Activated T-helper 17 cell treated with anti-CD3 and anti-CD28 coated beads, Interleukin-2, amount 50 U/mL, for 72 hours (primary cell): ENCODE measurements at regions not wholly inside any gene's neighbourhood (a gene's known extent, or its start where the extent isn't known, plus 50 kb on each side); places are given as distances from the start of the nearest gene placed in this dataset.
"Not testable (repeated sequence)": the region's sequence is repeated elsewhere in the genome, so short reads cannot be mapped to it uniquely, and the experiment has no call there.

Experiments
- ATAC-seq: fragments of 150-1000 bp; cut with Tn5 transposase; replicated peaks from 2 replicates; pipeline ENCODE4 v1.10.0; 2021; ENCODE audit warnings: mild to moderate bottlenecking, moderate library complexity
- H3K27ac Mint-ChIP-seq: one replicate; pipeline ENCODE4 v1.8.0; 2022; ENCODE audit warnings: mixed read lengths
- H3K27me3 Mint-ChIP-seq: one replicate; pipeline ENCODE4 v1.8.0; 2022; ENCODE audit warnings: mixed read lengths
- H3K36me3 Mint-ChIP-seq: one replicate; pipeline ENCODE4 v1.8.0; 2022; ENCODE audit warnings: low read depth, mild to moderate bottlenecking, mixed read lengths
- H3K4me1 Mint-ChIP-seq: one replicate; pipeline ENCODE4 v1.8.0; 2022; ENCODE audit warnings: mixed read lengths
- H3K4me3 Mint-ChIP-seq: one replicate; pipeline ENCODE4 v1.8.0; 2022; ENCODE audit warnings: mild to moderate bottlenecking, mixed read lengths
- H3K9me3 Mint-ChIP-seq: one replicate; pipeline ENCODE4 v1.8.0; 2022; ENCODE audit warnings: mixed read lengths

DNA sequence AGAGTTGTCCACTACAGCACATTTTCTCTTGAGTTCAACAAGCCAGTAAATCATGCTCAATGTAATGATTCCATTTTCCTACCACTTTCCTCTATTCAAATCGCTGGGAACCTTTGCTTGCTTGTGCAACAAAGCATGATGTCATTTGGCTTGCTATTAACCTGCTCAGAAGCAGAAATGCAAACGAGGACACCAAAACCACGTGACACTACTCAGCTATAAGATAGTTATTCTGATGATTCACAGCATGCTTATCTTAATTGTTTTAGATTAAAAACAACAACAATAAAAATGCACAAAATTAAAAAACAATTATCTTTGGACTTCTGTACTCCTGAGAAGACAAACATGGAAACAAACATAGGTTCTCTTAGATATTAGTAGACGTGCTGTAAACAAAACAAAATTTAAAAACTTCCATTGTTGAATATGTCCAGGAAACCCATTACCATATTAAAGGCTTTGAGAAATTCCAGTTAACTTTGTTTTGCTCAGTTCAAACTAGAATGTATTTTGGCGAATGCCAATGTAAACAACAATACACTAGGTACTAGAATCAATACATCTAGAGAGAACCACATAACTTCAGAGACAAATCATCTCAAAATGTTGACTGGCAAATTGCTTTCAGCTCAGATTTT lies 77.5 kb upstream of the KRAS start:
- H3K36me3 Mint-ChIP-seq = no peaks in the 10 kb centered on the region

DNA sequence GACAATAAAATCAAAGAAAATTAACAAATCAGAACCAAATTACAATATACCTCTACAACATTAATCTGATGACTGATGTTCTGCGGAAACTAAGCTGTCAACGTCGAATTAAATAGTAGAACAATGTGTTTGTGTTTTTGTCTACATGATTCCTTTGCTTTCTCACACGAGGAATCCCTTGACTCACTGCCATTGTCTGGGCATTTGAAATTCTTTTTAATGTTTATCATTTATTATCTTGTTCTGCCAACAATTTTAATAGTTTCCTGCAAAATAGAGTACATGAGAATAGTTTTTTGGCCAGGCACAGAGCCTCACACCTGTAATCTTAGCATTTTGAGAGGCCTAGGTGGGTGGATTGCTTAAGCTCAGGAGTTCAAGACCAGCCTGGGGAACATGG lies 76.6 kb upstream of the KRAS start:
- no peaks in the 10 kb centered on the region for H3K27me3 Mint-ChIP-seq
- no peak overlapping the region for H3K27ac Mint-ChIP-seq
- no peak overlapping the region for H3K4me3 Mint-ChIP-seq
- H3K36me3 Mint-ChIP-seq = no peaks in the 10 kb centered on the region
- H3K9me3 Mint-ChIP-seq = no peaks in the 10 kb centered on the region
- no peak for ATAC-seq
- H3K4me1 Mint-ChIP-seq = peaks cover 16% of the 10 kb centered on the region

More for the DNA sequence above, 77.5 kb upstream of the KRAS start:
- no peak overlapping the region for H3K4me3 Mint-ChIP-seq
- no peak for ATAC-seq
- no peaks in the 10 kb centered on the region for H3K27me3 Mint-ChIP-seq
- no peaks in the 10 kb centered on the region for H3K9me3 Mint-ChIP-seq
- no peak overlapping the region for H3K27ac Mint-ChIP-seq
- peaks cover 9% of the 10 kb centered on the region for H3K4me1 Mint-ChIP-seq

DNA sequence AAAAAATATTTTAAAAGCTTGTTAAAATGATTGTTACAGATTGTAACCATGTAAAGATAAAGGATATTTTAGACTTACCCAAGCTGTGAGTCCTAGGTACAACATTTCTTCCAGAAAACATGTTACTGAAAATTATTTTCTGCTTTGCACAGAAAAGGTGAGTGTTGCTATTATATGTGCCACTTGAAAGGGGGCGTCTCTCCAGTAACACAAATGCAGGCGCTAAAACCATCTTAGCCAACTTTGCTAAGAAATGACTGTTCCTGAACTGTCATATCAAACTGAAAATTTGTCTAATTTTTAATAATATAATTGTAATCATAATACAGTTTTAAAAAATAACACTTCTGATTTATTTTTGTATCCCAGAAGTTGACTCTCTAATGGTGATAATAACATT lies 75.6 kb upstream of the KRAS start:
- no peaks in the 10 kb centered on the region for H3K36me3 Mint-ChIP-seq
- no peak for ATAC-seq
- no peaks in the 10 kb centered on the region for H3K27me3 Mint-ChIP-seq
- no peak overlapping the region for H3K27ac Mint-ChIP-seq
- no peaks in the 10 kb centered on the region for H3K9me3 Mint-ChIP-seq
- no peak overlapping the region for H3K4me3 Mint-ChIP-seq
- H3K4me1 Mint-ChIP-seq = peaks cover 17% of the 10 kb centered on the region

DNA sequence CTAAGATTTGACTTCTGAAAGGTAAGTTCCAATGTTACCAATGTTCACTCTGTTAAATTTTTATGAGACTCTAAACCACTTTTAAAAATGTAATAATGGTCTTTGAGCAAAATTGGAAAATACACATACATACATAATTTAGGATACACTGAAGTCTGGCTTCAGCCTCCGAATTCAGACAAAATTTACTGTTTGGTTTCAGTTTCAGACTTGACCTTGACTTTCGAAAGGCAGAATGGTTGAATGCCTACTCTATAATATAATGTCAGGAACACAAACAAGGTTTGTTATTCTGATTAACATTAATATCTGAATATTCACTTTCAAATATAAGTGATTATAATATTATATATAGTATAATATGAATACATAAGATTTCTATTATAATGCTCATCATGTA lies 74.1 kb upstream of the KRAS start:
- H3K36me3 Mint-ChIP-seq = no peaks in the 10 kb centered on the region
- H3K9me3 Mint-ChIP-seq = no peaks in the 10 kb centered on the region
- H3K27me3 Mint-ChIP-seq = no peaks in the 10 kb centered on the region
- no peak for ATAC-seq
- H3K4me1 Mint-ChIP-seq = peaks cover 26% of the 10 kb centered on the region
- H3K4me3 Mint-ChIP-seq = no peak overlapping the region
- no peak overlapping the region for H3K27ac Mint-ChIP-seq

DNA sequence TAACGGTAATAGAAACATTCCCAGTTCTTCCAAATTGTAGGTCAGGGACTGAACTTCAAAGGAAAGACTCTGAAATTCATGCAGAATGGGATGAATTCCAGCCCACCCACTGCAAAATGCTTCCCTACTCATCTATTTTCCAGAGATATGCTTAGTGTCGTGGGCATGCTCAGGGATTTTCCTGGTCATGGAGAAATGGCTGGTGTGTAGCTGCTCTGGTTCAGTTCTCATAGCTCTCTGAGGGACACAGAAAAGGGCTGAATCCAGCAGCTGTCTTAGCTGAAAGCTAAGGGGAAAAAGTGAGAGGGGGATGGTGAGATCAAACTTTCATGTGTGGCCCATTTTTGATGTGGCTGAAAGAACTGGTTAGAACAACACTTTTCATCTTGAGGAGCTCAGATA lies 72.9 kb upstream of the KRAS start:
- Mint-ChIP-seq H3K4me1 (peaks cover 26% of the 10 kb centered on the region), H3K27me3 (no peaks in the 10 kb centered on the region), H3K27ac (no peak overlapping the region), H3K36me3 (no peaks in the 10 kb centered on the region), H3K4me3 (peak overlapping the region; percentile 60), H3K9me3 (no peaks in the 10 kb centered on the region)
- no peak for ATAC-seq

DNA sequence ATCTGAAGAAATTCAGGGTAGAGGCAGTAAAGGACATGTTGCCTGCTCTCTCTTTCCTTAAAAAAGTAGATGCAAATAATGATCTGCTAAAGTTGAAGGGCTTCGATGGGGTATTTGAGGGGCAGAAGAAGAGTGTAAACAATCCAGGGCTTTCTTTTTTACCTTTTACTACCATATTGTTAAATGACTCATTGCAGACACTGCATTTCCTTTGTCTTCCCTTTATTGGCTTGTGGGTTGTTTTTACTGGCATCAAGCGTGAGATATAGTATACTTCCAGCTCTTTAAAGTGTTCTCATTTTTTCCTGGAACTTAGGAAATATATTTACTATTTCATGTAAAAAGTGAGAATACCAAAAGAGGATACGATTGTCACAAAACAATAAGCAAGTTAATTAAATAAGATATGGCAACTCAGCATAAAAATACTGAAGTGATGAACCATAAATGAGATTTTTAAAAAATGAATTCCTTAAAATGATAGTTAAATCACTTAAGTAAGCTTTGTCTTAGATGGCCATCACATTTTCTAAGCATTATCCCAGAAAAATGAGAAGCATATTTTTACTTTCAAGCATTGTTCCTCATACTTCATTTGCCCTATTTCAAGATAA lies 72.3 kb upstream of the KRAS start:
- Mint-ChIP-seq H3K4me3 (peak overlapping the region; percentile 60), H3K27me3 (no peaks in the 10 kb centered on the region), H3K27ac (peak overlapping the region; percentile 23), H3K36me3 (no peaks in the 10 kb centered on the region), H3K9me3 (no peaks in the 10 kb centered on the region), H3K4me1 (peaks cover 26% of the 10 kb centered on the region)
- peak; percentile 20 for ATAC-seq

DNA sequence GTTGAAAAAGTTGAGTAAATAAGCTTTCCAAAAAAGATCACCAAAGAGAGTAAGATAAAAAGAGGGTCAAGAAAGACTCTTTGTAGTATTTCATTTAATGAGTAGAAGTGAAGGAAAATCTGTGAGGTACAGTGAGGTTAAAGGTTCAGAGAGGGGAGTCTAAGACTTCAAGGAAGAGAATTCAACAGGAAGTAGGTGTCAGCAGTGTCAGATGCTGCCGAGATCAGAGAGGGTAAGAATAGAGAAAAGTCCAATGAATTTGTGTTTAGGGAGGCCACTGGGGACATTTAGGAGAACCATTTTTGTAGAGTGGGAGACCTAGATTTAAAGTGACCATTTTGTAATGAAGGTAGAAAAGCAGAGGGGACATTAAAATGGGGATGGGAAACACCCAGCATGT lies 71.6 kb upstream of the KRAS start:
- H3K27ac Mint-ChIP-seq = peak overlapping the region; percentile 23
- H3K9me3 Mint-ChIP-seq = no peaks in the 10 kb centered on the region
- no peaks in the 10 kb centered on the region for H3K27me3 Mint-ChIP-seq
- H3K4me1 Mint-ChIP-seq = peaks cover 26% of the 10 kb centered on the region
- no peaks in the 10 kb centered on the region for H3K36me3 Mint-ChIP-seq
- peak overlapping the region; percentile 60 for H3K4me3 Mint-ChIP-seq
- ATAC-seq = no peak

DNA sequence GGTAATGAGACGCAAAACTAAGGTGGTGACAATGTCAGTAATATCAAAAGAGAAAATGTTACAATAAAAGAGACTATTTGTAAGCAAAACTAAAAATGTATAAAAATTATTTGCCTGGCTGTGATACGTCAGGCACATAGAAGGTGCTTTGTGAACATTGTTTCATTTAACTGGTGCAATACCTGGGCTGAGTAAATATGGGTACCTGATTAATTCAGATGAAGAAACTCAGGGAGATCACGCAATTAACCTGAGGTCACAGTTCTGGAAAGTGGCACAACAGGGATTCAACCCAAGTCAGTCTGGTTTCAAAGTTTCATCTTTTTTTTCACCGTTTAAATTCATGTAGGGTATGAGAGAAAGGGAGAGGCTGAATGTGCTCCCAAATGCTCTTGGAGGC lies 71.0 kb upstream of the KRAS start:
- H3K4me3 Mint-ChIP-seq = peak overlapping the region; percentile 60
- H3K4me1 Mint-ChIP-seq = peaks cover 26% of the 10 kb centered on the region
- H3K27me3 Mint-ChIP-seq = no peaks in the 10 kb centered on the region
- H3K27ac Mint-ChIP-seq = peak overlapping the region; percentile 23
- H3K9me3 Mint-ChIP-seq = no peaks in the 10 kb centered on the region
- H3K36me3 Mint-ChIP-seq = no peaks in the 10 kb centered on the region
- no peak for ATAC-seq

DNA sequence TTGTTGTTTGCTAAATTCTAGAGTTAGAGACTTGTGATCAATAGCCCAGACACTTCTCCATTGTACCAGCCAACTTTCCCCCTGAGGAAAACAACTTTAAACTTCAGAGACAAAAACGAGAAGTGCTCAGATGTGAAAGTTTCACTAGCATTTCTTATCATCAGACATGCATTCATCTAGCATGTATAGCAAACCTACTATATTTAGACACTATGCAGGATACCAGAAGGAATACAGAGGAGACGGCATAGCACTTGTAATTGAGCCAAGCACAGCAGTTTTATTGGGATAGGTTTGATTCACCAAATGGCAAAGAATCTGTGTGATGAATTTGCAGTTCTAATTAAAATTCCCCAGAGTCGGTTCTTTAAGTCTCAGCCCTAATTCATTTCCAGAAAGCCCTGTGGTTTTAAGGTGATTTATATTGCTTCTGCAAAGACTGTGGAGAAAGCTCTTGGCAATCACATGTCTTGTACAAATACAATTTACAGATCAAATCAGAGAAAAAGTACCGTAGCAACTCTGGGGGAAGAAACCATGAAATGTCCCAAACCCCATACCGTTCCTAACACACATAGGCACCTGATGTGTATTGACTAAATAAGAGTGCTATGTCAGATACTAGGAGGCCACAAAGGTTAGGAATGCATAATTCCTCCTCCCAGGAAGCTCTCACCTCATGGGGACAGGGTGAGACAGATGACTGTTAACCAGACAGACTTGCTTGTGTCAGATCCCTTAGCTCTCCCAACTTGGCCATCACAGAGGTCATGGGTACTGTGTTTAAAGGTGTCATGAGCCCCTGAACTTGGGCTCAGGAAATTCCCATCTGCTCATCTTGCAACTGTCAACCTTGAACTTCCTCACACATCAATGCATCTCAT lies 69.6 kb upstream of the KRAS start:
- H3K4me1 Mint-ChIP-seq = peaks cover 26% of the 10 kb centered on the region
- no peaks in the 10 kb centered on the region for H3K27me3 Mint-ChIP-seq
- ATAC-seq = peak; percentile 79
- H3K4me3 Mint-ChIP-seq = peak overlapping the region; percentile 4
- H3K9me3 Mint-ChIP-seq = no peaks in the 10 kb centered on the region
- H3K27ac Mint-ChIP-seq = no peak overlapping the region
- H3K36me3 Mint-ChIP-seq = no peaks in the 10 kb centered on the region

DNA sequence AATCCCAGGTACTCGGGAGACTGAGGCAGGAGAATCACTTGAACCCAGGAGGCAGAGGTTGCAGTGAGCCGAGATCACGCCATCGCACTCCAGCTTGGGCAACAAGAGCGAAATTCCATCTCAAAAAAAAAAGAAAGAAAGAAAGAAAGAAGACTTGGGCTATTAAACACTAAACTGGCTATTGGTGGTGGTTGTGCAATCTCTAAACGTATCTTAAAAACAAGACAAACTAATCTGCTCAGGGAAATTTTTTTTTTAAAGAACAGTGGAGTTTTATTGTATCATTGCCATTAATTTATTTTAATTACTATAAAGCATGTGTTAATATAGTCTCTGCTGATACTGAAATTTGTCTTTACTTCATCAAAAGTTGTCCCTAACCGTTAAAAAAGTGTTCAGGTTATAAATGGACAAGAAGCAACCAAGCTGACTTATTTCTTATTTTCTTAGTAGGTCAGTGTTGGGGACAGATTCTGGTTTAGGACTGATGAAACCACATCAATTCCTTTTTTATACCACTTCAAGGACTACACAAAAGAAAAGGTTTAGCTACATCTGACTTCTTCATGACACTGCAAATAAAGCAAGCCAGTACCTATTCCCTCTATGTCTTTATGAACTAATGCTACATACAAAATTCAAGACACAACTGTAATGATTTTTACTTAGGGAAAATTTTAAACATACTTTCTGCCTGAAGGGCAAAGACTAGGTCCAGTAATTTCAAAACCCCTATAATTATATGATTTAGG lies 68.7 kb upstream of the KRAS start:
- H3K36me3 Mint-ChIP-seq = no peaks in the 10 kb centered on the region
- peaks cover 26% of the 10 kb centered on the region for H3K4me1 Mint-ChIP-seq
- ATAC-seq = no peak
- no peak overlapping the region for H3K27ac Mint-ChIP-seq
- no peak overlapping the region for H3K4me3 Mint-ChIP-seq
- no peaks in the 10 kb centered on the region for H3K9me3 Mint-ChIP-seq
- no peaks in the 10 kb centered on the region for H3K27me3 Mint-ChIP-seq

DNA sequence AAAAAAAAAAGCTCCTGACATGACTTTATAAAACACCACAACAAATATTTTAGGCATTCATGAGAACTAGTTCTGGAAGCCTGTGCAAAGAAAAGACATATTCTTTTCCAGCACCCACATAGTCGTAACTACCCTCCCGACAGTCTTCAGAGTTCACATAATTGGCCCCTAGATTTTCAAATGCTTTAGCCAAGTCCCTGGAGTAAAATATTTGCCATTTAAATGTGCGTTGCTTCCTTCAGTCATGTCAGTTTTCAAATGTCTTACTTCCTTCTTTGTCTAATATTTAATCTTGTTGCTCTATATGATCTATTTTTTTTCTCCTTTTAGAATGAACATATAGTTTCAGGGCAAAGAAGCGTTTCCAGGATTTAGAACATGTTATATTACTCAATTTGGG lies 66.8 kb upstream of the KRAS start:
- H3K27me3 Mint-ChIP-seq = no peaks in the 10 kb centered on the region
- H3K4me1 Mint-ChIP-seq = peaks cover 15% of the 10 kb centered on the region
- ATAC-seq = no peak
- H3K4me3 Mint-ChIP-seq = no peak overlapping the region
- no peak overlapping the region for H3K27ac Mint-ChIP-seq
- no peaks in the 10 kb centered on the region for H3K9me3 Mint-ChIP-seq
- no peaks in the 10 kb centered on the region for H3K36me3 Mint-ChIP-seq

DNA sequence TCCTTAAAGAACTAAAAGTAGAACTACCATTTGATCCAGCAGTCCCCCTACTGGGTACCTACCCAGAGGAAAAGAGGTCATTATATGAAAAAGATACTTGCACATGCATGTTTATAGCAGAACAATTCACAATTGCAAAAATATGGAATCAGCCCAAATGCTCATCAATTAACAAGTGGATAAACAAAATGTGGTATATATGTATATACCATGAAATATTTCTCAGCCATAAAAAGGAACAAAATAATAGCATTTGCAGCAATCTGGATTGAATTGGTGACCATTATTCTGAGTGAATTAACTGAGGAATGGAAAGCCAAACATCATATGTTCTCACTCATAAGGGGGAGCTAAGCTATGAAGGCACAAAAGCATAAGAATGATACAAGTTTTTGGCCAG lies 64.7 kb upstream of the KRAS start:
- Mint-ChIP-seq H3K27ac (no peak overlapping the region), H3K36me3 (no peaks in the 10 kb centered on the region), H3K4me1 (peaks cover 10% of the 10 kb centered on the region), H3K27me3 (peaks cover 4% of the 10 kb centered on the region), H3K4me3 (no peak overlapping the region), H3K9me3 (peaks cover 5% of the 10 kb centered on the region)
- ATAC-seq = no peak

DNA sequence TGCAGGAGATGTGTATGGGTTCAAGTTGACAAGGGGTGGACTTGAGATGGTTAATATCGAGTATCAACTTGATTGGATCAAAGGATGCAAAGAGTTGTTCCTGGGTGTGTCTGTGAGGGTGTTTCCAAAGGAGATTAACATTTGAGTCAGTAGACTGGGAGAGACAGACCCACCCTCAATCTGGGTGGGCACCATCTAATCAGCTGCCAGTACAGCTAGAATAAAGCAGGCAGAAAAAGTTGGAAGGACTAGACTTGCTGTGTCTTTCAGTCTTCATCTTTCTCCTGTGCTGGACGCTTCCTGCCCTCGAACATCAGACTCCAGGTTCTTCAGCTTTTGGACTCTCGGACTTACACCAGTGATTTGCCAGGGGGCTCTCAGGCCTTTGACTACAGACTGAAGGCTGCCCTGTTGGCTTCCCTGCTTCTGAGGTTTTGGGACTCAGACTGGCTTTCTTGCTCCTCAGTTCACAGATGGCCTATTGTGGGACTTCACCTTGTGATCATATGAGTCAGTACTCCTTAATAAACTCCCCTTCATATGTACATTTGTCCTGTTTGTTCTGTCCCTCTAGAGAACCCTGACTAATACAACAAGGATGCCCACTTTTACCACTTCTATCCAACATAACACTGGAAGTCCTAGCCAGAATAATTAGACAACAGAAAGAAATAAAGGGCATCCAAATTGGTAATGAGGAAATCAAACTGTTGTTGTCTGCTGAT lies 62.7 kb upstream of the KRAS start:
- H3K36me3 Mint-ChIP-seq, H3K4me3 Mint-ChIP-seq, H3K9me3 Mint-ChIP-seq, H3K27me3 Mint-ChIP-seq, H3K27ac Mint-ChIP-seq, H3K4me1 Mint-ChIP-seq, ATAC-seq: not testable (repeated sequence)

DNA sequence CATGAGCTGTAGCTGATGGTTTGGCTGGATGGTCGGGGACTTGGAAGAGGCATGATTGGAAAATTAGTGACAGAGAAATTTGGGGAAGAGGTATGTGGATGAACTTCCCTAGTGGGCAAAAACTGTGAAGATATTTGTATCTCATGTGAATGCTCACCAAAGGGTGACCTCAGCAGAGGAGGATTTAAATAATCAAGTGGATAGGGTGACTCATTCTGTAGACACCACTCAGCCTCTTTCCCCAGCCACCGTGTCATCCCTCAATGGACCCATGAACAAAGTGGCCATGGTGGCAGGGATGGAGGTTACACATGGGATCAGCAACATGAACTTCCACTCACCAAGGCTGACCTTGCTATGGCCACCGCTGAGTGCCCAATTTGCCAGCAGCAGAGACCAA lies 60.8 kb upstream of the KRAS start:
- peaks cover 4% of the 10 kb centered on the region for H3K27me3 Mint-ChIP-seq
- H3K4me3 Mint-ChIP-seq = no peak overlapping the region
- no peak for ATAC-seq
- H3K4me1 Mint-ChIP-seq = peaks cover 5% of the 10 kb centered on the region
- peaks cover 5% of the 10 kb centered on the region for H3K9me3 Mint-ChIP-seq
- H3K36me3 Mint-ChIP-seq = no peaks in the 10 kb centered on the region
- H3K27ac Mint-ChIP-seq = no peak overlapping the region
